ENCODE measurements at regions not wholly inside any gene's neighbourhood (a gene's known extent, or its start where the extent isn't known, plus 50 kb on each side); places are given as distances from the start of the nearest gene placed in this dataset.
"Not testable (repeated sequence)": the region's sequence is repeated elsewhere in the genome, so short reads cannot be mapped to it uniquely, and the experiment has no call there.

DNA sequence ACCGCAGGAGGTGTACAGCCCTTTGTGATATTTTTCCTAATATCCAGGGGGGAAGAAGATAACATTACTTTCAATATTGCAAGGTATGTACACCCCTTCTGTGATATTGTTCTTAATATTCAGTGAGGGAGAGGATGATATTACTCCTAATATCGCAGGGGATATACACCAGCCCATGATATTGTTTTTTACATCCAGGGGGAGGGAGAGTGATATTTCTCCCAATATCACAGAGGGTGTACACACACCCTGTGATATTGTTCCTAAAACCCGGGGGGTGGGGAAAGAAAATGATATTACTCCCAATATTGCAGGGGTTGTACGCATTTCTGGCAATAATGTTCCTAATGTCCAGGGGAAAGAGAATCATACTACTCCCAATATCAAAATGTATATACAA is 58.0 kb upstream of the SLC25A48 start:
- no peak for DNase-seq

- peak; percentile 52 for DNase-seq
Measured at GRCh38 chr5:135761746-135762145, 72.7 kb upstream of the SLC25A48 start.

GRCh38 chr5:135759149-135759784 is 75.2 kb upstream of the SLC25A48 start:
- DNase-seq, result no peak

- DNase-seq, result no peak
Measured at GRCh38 chr5:135753990-135754389, 80.5 kb upstream of the SLC25A48 start.

GRCh38 chr5:135750506-135750905 is 84.0 kb upstream of the SLC25A48 start:
- DNase-seq, result no peak

DNA sequence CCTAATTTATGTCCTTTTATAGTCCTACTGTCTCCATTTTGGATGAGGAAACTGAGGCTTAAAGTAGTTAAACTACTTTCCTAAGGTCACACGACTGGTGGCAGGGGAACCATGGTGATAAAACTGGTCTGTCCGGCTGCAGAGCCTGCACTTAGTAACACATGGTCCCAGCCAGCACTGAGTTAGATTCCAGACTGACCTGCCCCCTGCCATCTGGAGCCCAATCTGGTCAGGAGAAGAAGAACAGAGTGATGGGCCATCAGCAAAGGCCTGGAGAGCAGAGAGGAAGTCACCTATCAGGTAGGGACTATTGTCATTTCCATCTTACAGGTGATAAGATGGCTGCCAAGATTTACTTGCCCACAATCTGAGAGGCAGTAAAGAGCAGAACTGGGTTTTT is 86.6 kb upstream of the SLC25A48 start:
- no peak for DNase-seq

DNA sequence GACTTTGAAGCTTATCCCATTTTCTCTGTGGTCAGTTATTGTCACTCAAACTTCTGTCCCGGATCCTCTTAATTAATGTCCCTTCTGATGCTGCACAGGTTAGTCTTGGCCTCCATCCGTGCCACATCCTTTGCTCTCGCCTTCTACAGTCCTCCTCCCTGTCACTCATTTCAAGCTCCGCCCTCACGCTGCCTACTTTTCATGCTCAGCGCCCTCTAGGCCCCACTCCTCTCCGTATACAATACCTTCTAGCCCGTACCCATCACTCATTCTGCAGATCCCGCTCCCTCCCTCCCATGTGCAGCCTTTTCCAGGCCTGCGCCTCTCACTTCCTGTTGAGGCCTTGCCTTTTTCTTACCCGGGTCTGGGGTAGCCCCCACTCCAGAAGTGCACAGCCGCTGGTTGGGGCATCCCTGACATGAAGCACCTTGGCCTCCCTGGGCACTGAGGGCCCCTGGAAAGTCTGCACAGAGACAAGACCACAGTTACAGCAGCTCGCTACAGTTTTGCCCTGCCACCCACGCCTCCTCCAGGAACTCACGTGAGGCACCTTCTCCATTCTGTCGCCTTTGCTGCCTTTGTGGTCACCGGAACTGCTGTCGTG is 88.5 kb upstream of the SLC25A48 start:
- no peak for DNase-seq

- no peak for DNase-seq
Measured at GRCh38 chr5:135743705-135744411, 90.6 kb upstream of the SLC25A48 start.

DNA sequence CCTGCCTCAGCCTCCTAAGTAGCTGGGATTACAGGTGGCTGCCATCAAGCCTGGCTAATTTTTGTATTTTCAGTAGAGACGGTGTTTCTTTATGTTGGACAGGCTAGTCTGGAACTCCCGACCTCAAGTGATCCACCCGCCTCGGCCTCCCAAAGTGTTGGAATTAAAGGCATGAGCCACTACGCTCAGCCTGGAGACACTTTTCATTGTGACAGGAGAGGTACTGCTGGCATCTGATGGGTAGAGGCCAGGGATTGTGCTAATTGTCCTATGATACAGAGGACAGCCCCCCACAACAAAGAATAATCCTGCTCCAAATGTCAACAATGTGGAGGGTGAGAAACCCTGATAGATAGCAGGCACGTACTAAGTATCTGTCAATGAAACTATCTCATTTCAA is 91.3 kb upstream of the SLC25A48 start:
- no peak for DNase-seq

DNA sequence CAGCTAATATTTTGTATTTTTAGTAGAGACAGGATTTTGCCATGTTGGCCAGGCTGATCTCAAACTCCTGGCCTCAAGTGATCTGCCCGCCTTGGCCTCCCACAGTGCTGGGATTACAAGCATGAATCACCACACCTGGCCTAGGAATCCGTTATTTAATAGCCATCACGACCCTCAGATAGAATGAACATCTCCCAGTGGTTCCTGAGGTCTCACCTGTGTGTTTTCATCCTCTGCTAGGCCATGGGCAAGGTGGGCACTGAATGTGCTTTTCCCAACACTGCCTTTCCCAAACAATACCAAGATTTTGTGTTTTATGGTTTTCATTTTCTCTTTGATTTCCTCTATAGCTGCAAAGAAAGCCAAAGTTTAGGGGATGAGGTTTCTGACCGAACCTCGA is 92.2 kb upstream of the SLC25A48 start:
- DNase-seq, result not testable (repeated sequence)

GRCh38 chr5:135741040-135741439 is 93.4 kb upstream of the SLC25A48 start:
- no peak for DNase-seq

DNA sequence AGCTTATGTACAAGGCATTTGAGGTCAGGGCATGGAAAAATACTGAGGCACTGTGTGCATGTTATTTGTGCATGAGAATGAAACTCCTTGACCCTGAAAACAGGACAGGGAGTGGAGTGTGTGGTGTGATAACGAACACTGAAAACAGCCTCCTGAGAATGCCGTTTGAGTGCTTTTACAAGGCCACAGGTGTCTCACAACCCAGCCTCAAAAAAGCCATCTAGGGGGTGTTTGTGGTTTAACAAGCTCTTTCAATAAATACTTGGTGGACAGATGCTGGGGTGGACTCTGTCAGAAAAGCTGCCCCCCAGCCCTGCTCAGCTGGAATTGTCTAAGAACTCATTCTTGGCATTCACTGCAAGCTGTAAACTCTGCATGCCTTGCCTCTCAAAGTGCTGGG is 94.0 kb upstream of the SLC25A48 start:
- no peak for DNase-seq

DNA sequence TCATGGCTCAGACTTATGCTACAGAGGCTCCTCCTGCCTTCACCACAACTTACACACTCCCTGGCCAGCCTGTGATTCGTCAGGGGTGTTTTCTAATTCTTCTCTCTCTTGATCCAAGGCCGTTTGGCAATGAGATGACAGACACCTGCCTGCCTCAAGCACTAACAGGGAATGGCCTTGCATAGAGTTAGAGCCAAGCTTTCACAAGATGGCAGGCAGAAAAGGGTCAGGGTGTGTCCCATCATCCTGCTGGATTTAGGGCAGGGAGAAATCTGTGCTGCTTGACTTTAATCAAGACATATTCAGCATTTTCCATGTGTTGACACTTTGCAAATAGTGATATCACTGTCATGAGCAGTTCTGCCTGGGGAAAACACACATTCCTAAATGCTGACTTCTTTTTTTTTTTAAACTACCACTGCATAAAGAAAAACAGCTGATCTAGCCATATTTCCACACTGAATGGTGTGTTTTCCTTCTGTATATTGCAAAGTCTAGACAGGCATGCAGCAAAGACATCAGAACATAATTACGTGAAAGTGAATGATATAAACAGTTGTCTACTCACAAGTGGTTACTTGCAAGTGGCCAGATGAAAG is 95.0 kb upstream of the SLC25A48 start:
- peak; percentile 43 for DNase-seq

- no peak for DNase-seq
Measured at GRCh38 chr5:135738564-135738875, 95.9 kb upstream of the SLC25A48 start.

GRCh38 chr5:135737701-135738563 is 96.5 kb upstream of the SLC25A48 start:
- peak; percentile 12 for DNase-seq

DNA sequence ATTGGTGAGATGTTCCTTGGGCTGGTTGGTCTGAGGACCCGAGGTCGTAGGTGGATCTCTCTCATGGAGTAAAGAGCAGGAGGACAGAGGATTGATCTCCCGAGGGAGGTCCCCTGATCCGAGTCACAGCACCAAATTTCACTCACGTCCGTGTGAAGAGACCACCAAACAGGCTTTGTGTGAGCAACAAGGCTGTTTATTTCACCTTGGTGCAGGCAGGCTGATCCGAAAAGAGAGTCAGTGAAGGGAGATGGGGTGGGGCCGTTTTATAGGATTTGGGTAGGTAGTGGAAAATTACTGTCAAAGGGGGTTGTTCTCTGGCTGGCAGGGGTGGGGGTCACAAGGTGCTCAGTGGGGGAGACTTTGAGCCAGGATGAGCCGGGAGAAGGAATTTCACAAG is 97.5 kb upstream of the SLC25A48 start:
- not testable (repeated sequence) for DNase-seq

DNA sequence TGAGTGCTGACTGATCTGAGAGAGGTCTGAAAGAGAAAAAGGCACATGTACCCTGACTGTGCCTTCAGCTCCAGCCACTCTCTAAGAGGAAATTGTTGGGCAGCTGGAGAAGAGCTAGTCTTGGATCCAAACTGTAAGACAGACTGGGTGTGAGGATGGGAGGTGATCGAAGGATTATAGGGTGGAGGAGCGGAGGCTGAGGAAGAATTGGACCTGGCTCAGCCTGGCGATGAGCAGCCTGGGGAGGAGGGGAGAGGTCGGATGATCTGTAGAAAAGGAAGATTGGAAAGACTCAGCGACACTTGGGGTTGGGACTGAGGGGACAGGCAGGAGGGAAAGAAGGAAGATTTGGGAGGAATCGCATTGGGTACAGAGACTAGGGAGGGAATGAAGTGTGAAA is 98.6 kb upstream of the SLC25A48 start:
- peak; percentile 16 for DNase-seq

DNA sequence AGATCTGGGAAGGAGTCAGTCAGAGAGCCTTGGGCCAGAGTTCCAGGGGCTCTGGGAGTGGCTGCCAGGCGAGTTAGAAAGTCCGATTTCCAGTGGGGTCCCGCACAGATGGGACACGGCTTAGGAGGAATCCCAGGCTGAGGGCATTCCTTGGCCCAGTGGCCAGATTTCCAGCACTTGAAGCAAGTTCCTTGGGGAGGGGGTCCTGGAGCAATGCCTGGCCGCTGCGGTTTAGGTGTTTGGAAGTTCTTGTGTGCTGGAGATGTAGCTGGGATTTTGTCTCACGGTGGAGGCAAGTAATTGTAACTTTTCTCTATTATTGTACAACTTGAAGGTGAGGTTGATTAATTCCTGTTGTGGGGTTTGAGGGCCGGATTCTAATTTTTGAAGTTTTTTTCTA is 99.5 kb upstream of the SLC25A48 start:
- DNase-seq, result peak; percentile 0

GRCh38 chr5:135731034-135731433 is 103.4 kb upstream of the SLC25A48 start:
- DNase-seq, result not testable (repeated sequence)

DNA sequence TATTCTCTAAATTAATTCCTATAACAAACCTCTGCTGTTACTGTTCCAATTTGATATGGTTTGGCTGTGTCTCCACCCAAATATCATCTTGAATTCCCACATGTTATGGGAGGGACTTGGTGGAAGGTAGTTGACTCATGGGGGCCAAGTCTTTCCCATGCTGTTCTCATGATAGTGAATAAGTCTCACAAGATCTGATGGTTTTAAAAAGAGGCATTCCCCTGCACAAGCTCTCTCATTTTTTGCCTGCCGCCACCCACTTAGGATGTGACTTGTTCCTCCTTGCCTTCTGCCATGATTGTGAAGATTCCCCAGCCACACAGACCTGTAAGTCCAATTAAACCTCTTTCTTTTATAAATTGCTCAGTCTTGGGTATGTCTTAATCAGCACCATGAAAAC is 104.3 kb upstream of the SLC25A48 start:
- DNase-seq, result peak; percentile 4

GRCh38 chr5:135729321-135729786 is 105.1 kb upstream of the SLC25A48 start:
- no peak for DNase-seq

GRCh38 chr5:135724617-135725016 is 109.8 kb upstream of the SLC25A48 start:
- DNase-seq, result no peak

GRCh38 chr5:135723491-135723890 is 111.0 kb upstream of the SLC25A48 start:
- no peak for DNase-seq

Data from right forelimb (tissue), 1 donor.